ENCODE measurements at regions not wholly inside any gene's neighbourhood (a gene's known extent, or its start where the extent isn't known, plus 50 kb on each side); places are given as distances from the start of the nearest gene placed in this dataset.
"Not testable (repeated sequence)": the region's sequence is repeated elsewhere in the genome, so short reads cannot be mapped to it uniquely, and the experiment has no call there.

DNA sequence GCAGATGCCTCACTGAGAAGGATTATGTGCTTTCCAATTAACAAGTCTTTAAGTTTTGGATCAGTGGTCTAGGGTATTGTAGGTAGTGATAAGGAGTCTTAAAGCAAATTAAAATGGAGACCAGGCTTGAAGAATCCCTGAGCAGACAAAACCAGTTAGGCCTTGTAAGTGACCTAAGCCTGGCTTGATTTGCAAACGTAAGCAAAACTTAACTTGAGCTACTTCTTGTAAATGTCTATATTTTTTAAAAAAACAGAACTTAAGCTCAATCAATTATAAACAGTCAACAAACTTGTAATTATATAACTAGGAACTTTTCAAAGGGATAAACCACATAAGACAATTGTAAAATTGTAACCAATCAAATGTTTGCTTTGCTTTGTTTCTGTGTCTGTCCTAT lies 72.7 kb upstream of the NALF2 start:
- DNase-seq = no peak

DNA sequence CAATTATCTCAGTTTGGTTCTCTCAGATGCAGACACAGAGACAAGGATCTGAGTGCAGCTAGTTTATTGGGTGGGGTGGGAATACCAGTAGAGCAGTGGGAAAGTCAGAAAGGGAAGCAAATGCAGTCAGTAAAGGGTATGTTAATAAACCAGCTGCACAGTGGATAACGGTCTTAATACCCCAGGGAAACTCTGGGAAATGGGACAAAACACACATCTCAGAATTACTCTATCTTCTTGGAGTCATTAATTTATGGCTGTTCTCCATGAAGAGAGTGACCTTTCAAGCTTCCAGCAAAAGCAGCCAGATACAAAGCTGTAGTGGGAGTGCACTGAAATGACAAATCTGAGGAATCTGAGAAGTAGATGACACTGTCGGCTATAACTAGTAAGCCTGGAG lies 73.3 kb upstream of the NALF2 start:
- DNase-seq = no peak

DNA sequence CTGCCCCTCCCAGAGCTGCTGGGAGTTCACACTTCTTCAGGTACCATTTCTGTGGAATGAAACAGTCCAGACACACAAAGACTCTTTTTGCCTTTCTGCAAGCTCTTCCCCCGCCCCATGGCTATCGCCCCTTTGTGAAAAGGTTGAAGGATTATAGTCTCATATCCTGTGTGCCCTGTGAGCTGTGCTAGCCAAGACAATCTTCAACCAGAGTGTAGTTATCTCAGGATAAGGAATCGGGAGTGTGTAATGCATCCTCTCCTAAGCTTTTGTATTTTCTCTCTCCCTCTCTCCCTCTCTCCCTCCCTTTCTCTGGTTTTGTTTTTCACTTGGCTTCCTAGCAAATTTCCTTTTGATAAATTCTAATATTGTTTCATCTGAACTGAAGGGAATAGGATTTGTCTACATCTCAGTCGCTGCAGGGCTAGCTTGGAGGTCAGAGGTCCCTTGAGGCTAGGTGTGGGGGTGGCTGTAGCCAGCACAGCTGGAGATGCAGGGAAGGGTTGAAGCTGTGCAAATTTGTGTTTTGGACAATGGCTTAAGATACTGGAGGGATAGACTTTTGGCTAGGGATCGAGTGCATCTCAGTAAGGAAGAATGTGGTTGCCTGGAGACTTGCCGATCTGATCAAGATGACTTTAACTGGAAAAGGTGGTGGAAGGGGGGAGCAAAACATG lies 74.6 kb upstream of the NALF2 start:
- no peak for DNase-seq

DNA sequence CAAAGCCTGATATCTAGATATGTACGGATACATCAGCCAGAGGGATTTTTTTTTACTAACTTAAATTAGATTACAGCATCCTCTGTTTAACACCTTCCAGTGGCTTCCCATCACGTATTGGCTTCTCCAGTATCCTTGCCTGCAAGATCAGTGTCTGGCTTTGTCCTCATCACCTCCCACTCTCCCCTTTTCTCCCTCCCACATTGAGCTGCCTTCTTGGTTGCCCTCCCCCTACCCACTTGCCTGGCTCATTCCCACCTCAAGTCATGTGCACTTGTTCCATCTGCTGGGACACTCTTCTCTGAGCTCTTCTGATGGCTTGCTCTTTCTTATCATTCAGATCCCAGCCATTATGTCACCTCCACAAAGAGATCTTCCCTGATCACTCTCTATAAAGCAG lies 75.9 kb upstream of the NALF2 start:
- DNase-seq = no peak

DNA sequence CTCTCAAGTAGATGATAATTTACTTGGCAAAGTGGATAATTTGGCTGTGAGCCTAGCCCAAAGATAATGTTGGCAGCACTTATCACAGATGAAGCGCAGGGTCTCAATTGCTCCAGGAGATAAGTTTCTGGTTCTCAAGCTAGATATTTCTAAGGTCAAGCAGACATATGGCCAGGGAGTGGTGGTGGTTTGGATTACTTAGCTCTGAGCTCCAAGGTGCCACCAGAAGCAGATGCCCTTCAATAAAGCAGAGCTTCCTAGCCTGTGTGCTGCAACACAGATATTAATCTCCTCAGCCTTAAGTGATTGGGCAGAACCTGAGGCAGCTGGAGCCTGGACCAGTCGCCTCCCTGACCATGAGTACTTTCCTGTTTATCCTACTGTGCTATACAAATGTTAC lies 79.2 kb upstream of the NALF2 start:
- DNase-seq = no peak

DNA sequence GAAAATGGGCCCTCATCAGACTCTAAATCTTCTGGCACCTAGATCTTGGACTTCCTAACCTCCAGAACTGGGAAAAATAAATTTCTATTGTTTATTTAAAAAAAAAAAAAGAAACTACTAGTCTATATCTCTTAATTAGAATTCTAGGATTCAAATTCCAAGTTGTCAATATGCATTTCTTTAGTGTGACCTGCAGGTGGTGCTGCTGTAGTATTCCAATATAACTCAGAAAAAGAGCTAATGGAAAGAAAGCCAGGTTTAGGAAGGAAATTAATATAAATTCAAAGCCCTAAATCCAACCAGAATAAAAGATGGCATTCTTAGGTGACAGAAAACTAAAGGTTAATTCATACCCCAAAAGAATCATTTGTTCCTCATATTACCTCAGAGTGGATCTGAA lies 80.0 kb upstream of the NALF2 start:
- peak; percentile 23 for DNase-seq

DNA sequence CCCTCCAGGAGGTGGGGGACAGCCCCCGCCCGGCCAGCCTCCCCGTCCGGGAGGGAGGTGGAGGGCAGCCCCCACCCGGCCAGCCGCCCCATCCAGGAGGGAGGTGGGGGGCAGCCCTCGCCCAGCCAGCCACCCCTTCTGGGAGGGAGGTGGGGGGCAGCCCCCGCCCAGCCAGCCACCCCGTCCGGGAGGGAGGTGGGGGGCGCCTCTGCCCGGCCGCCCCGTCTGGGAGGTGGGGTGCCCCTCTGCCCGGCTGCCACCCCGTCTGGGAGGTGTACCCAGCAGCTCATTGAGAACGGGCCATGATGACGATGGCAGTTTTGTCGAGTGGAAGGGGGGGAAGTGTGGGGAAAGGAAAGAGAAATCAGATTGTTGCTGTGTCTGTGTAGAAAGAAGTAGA lies 81.9 kb upstream of the NALF2 start:
- not testable (repeated sequence) for DNase-seq

DNA sequence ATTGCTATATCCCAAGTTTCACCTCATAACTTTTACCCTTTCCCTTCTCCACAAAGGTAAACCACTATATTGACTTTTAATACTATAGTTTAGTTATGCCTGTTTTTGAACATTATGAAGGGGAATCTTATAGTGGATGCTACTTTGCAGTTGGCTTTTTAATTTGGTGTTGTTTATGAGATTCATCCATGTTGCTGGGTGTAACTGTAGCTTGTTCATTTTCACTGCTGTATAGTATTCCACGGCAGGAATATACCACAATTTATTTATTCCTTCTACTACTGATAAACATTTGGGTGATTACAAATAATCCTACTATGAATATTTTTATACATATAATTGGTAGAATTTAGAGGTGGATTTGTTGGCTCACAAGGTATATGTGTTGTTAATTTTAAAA lies 88.4 kb upstream of the NALF2 start:
- no peak for DNase-seq

DNA sequence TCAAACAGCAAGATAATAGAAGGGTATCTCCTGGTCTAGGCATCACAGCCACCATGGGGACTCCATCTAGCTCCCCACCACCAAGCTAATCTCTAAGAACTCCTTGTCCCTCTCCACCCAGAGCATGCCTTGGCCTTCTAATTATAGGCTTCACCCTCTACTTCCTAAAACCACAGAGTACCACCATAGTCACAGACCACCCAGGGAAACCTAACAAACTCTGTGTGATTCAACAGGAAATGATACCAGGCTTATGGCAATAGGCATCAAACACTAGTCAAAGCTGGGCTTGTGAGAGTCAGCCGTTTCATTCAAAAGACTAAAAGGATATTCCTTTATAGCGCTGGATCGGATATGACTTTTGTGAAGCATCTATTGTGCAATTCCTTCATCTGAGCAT lies 91.5 kb upstream of the NALF2 start:
- no peak for DNase-seq

DNA sequence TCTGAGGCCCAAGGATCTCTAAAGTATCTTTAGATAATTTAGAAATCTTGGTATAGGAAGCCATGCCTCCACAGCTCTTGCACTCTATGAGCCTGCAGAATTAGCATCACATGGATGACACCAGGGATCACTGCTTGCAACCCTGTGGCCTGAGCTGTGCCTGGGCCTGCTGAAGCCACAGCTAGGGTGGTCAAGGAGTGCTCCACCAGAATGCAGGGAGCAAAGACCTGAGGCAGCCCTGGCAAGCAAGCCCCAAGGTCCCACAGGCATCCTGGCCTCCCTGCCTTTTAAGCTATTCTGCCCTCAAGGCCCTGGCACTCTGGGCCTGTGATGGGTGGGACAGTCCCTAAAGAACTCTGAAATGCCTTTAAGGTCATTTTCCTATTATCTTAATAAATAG lies 105.2 kb upstream of the NALF2 start:
- no peak for DNase-seq

DNA sequence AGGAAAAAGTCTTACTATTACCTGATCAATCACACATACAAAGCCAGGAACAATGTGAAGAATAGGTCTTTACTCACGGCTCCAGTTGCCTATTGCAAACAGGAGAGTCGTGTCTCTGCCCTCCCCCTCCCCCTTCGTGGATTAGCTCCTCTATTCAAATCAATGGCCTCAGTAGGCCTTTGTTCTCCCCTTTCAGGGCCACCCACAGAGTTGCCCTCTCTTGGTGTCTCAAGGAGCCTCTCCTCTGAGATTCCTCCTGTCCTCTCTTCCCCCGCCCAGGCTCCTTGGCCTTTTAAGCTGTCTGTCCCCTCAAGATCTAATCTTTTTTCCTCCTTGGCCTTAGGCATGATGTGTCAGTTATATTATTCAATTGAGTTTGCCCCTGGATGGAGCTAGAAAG lies 107.2 kb upstream of the NALF2 start:
- DNase-seq = no peak

DNA sequence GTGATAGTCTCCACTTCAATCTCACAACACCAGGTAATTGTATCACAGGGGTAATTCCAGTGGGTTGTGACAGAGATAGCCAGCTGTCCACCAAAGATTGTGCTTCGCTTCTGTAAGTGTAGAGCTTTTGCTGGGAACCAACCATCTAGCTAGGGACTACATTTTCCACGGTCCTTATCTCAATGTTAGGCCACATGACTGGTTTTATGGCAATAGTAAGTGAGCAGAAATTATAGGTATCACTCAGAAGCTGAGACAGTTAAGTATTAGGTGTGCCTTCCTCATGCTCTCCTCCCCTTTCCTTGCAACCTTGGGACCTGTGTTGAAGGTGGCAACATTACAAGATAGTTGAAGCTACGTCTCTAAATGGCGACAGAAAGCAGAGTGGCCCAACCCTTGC lies 108.8 kb upstream of the NALF2 start:
- DNase-seq = no peak

DNA sequence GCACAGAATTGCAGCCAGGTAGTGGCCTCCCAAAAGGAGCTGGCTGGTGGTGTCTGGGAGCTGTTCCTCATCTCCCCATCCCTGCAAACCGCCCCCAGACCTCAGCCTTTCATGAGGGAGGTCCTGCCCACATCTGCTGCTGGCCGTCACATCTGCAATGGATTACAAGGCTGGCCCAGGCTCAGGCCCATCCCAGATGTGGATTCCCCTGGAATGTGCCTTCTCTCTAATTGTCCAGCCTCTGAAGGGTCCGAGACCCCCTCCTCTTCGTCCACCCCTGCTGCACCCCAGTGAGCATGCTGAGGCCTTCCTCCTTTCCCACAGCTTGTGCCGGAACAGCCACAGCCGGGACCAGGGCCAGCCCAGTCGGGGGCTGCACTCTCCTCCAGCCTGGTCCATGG lies 115.0 kb upstream of the NALF2 start:
- no peak for DNase-seq

DNA sequence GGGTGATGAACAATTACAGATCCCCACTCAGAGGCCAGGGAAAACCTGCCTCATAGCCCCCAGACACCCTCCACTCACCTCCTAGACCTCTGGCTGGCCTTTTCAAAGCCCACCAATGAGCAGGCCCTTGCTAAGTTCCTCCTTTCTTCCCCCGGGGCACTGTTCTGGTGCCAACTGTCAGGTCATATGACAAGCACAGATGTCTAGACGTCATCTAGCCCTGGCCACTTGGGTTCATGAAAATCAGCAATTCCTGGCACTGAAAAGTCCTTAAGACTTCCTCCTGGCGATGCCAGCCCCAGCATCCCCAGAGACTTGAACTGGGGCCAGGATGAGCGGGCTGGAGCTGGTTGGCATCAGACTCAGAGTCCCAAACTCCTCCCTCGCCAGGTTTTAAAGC lies 115.6 kb upstream of the NALF2 start:
- no peak for DNase-seq

DNA sequence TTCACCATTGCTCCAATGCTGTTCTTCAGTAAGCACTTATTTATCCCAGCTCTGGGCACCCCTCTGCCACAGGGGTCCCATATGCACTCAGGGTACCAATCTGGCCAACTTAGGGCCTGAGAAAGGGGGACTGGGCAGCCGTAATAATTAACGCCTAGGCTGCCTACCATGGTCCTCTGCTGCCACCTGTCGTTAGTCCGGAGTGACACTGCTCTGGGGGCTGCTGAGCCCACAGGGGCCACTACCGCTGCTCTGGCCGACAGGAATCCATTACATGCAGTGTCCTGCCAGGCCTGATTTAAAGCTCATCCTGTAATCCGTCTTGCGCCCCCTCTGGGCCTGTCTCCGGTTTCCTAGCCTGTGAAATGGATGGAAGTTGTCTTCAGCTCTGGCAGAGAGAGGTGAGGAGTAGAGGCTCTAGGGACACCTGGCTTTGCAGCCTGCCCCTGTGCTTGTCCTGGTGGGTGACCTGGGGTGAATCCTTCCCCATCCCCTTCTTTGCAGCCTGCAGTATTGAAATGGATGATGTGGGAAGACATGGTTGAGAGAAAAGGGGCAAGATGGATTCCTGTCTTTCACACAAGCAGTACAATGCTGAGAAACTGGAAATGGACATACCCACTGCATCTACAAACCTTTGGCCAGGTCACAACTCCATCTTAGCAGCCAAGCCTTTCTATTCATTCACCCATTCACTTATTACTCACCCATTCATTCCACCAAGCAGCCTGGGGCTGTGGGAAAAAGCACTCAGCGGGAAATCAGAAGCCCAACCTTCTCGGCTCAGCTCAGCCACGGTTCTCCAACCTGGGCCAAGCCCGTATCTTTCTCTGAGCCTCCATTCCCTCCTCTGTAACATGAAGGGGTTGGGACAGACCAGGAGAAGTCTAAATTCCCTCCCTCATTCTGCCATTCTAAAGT lies 116.3 kb upstream of the NALF2 start:
- DNase-seq = peak; percentile 49

DNA sequence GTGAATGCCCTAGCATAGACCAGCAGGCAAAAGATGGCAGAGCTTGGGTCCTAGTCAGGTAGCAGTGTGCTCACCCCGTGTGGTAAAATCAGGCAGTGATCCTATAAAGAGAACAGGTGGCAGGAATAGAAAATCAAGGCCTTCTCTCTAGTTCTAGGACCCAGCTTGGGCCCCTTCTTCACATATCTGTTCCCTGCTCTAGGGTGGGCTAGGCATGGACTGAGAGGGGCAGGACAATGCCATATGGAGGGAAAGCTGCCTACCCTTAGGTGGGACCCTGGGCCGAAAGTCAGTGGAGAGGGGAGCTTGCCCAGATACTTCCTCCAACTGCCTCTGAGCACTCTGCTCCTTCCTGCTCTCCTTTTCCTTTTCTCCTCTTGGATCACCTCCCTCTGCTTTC lies 117.4 kb upstream of the NALF2 start:
- no peak for DNase-seq

DNA sequence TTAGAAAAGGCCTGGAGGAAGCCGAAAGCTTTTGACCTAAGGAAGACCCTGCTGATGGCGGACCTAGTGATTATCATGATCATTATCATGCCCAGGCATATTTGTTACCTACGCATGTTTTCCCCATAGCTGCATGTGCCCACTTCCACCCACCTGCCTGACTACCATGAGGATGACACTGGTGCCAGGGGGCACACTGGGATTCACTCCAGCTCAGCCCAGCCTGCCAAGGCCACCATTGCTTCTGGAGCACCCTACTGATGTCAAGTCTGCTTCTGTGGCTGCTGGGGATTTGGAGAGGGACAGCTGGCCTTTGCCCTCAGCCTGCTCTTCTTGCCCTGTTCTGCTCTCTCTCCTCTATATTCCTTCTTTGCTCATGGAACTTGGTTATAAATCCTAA lies 124.7 kb upstream of the NALF2 start:
- no peak for DNase-seq

DNA sequence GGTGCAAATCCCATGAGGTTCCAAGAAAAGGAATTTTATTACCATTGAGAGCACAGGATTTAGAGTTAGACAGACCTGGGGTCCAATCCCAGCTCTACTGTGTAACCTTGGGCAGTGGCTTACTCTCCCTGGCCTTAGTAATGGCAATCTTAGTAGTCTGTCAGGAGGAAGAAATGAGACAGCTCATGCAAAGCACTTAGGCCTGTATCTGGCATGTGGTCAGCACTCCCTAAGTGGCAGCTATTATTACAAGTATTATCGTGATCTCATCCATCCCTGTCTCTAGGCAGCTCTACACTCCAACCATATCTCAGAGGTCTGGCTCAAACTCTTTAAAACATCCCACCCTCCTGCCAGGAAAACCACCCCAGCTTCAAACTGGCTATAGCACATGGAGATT lies 129.6 kb upstream of the NALF2 start:
- no peak for DNase-seq

DNA sequence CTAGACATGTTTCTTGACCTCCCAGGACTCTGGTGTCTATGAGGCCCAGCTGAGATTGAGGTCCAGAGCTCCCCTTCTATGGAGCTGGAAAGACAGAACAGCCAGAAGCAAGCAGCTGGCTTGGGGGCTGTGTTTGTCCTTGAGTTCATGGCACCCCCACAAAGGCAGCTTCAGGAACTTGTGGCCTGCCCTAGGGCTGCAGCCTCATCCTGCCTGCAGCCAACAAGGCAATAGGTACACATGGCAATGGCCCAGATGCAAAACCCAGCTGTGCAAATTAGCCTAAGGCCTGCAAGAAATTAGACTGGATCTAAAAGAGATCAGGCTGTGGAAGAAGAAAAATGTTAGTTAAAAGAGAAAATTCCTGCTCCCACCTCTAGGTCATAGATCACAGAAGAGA lies 131.7 kb upstream of the NALF2 start:
- no peak for DNase-seq

DNA sequence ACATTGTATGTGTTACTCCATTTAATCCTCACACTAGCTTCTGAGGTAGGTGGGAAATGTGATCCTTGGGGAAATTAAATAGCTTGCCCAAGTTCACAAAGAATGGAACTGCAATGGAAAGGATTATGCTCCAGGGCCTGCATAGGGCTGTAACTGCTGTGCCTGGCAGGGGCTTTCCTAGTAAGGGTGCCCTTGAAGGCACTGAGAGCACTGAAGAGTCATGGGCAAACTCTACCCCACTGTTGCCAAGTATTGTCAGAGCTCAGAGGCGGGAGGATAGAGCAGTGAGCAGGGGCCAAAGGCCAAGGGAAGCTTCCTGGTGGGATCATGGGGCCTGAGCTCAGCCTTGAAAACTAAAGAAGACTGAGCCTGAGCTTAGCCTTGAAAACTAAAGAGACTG lies 133.0 kb upstream of the NALF2 start:
- no peak for DNase-seq

DNA sequence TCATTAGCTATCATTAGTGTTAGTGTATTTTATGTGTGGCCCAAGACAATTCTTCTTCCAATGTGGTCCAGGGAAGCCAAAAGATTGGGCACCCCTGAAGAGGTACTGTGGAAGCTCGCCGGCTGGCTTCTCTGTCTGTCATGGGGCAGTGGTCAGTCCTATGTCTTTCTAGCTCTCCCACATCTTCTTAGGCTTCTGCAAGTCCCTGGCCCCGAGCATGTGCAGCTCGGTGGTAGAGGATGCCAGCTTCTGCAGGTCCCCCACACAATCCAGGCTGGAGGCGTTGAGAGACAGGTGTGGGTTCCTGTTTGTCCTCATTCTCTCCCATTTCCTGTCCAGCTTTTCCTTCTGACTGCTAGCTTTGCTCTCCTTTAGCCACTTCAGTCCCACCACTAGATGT lies 134.1 kb upstream of the NALF2 start:
- no peak for DNase-seq

DNA sequence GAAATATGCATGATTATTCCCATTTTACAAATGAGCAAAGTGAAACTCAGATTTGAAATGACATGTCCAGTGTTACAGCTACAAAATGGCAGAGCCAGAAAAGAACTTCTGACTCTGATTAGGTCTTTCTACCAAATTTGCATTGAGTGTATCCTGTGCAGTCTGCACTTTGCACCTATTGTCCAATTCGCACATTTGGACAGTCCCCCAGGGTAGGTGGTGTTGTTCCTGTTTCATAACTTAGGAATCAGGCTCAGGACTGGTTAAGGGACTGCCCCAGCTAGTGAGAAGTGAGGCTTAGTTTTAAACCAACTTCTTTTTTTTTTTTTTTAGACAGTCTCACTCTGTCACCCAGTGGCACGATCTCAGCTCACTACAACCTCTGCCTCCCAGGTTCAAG lies 137.9 kb upstream of the NALF2 start:
- DNase-seq = no peak

DNA sequence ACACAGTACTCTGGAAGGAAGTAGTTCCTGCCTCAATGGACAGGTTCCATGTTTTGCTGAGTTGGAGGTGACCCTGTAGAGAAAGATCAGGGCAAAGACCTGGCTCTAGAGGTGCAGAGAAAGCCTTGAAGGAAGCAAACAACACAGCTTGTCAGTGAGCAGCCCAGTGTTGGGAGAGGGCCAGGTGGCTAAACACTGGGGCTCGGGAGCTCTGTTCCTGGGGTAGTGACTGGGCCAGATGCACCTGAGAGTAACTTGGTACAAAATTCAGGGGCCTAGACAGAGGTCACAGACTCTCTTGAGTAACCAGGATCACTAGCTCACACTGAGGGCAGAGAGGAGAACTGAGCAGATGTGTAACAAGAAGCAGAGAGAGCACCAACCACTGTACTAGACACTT lies 138.4 kb upstream of the NALF2 start:
- DNase-seq = no peak

DNA sequence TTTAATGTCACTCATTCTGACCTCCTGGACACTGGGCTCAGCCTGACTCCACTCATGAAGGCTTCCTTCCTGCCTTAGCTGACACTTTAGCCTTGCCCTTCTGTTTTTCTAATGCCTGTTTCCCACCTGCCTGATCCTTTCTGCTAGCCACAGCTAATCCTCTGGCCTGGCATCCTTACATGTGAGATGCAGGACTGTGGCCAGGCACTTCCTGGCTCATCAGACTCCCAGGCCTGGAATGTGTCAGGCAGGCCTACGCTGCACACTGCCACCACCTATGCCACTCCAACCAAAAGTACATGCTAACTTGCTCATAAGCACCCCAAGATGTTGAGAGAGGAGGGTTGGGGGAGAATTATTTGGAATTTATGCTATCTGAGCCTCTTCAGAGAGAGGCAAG lies 138.8 kb upstream of the NALF2 start:
- no peak for DNase-seq

DNA sequence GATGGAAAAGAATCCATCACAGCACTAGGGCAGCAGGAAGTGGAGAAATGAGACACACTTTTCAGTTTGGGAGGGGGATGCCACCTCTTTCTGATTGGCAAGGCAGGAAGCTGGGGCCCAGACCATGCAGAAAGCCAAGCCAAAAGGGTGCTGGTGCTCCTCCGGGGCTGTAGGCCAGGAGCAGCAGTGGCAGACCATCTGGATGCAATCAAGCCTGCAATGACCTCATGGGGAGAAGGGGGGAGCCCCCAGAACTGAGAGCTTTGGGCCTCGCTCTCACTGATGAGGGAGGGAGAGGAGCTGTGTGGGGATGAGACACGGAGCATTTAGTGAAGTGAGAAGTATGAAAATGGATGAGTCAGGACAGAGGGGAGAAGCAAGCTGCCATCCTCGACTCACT lies 141.3 kb upstream of the NALF2 start:
- no peak for DNase-seq

Measured in OCI-M1 (cell line).